ENCODE measurements at regions not wholly inside any gene's neighbourhood (a gene's known extent, or its start where the extent isn't known, plus 50 kb on each side); places are given as distances from the start of the nearest gene placed in this dataset.

GRCh38 chr9:124191691-124192395 is 65.9 kb upstream of the NEK6 start:
- no peak overlapping the region for H3K27ac ChIP-seq (ENCODE audit: control insufficient read depth, insufficient read depth, low read length)
- DNase-seq (ENCODE audit: low read depth, low spot score) (no peak), FAIRE-seq (no peak)
- no peaks in the 10 kb centered on the region for H3K27me3 ChIP-seq (ENCODE audit: control insufficient read depth, extremely low read depth, insufficient read depth, low read length)
- TF ChIP-seq EZH2 (IDR thresholded peaks at IDR 0.05; ENCODE audit: low read length) (no peak), CTCF (optimal IDR thresholded peaks at IDR 0.05 in 1 of 3, IDR thresholded peaks at IDR 0.05 in 1 of 3, conservative IDR thresholded peaks at IDR 0.05 in 1 of 3; ENCODE audit: extremely low read depth in 1 of 3, insufficient read depth in 2 of 3, low read length in 3 of 3) (no peak)
- dilution Hi-C loops (cut with MboI; ENCODE audit: extremely low pct_ligation_motif_present, low sequenced_read_pairs): no loop called here
- no peak overlapping the region for H3K4me2 ChIP-seq (ENCODE audit: control insufficient read depth, extremely low read depth, insufficient read depth, low read depth, low read length)
- no peak overlapping the region for H2AFZ ChIP-seq (ENCODE audit: control insufficient read depth, low read length)
- H3K36me3 ChIP-seq (ENCODE audit: control insufficient read depth in 2 of 2, extremely low read depth in 1 of 2, insufficient read depth in 2 of 2, low read length in 2 of 2): no peaks in the 10 kb centered on the region
- H4K20me1 ChIP-seq (ENCODE audit: control insufficient read depth, extremely low read depth, insufficient read depth, low read length): no peaks in the 10 kb centered on the region
- H3K79me2 ChIP-seq (ENCODE audit: control insufficient read depth, insufficient read depth, low read length): no peaks in the 10 kb centered on the region
- no peaks in the 10 kb centered on the region for H3K9me3 ChIP-seq (ENCODE audit: control insufficient read depth, low read depth, low read length)
- no peak overlapping the region for H3K4me3 ChIP-seq (ENCODE audit: control insufficient read depth in 2 of 3, extremely low read depth in 1 of 3, insufficient read depth in 2 of 3, low read depth in 1 of 3, low read length in 3 of 3)
- H3K9me1 ChIP-seq (ENCODE audit: control insufficient read depth, extremely low read depth, insufficient read depth, low read length): no peaks in the 10 kb centered on the region
- no peaks in the 10 kb centered on the region for H3K4me1 ChIP-seq (ENCODE audit: control insufficient read depth, extremely low read depth, insufficient read depth, low read length)
- no peak overlapping the region for H3K9ac ChIP-seq (ENCODE audit: control insufficient read depth, extremely low read depth, insufficient read depth, low read length)

- no peak for FAIRE-seq
- Histone ChIP-seq H3K4me3 (ENCODE audit: control insufficient read depth in 2 of 3, extremely low read depth in 1 of 3, insufficient read depth in 2 of 3, low read depth in 1 of 3, low read length in 3 of 3) (no peak overlapping the region), H3K27me3 (ENCODE audit: control insufficient read depth, extremely low read depth, insufficient read depth, low read length) (peaks cover 7% of the 10 kb centered on the region), H3K36me3 (ENCODE audit: control insufficient read depth in 2 of 2, extremely low read depth in 1 of 2, insufficient read depth in 2 of 2, low read length in 2 of 2) (no peaks in the 10 kb centered on the region), H4K20me1 (ENCODE audit: control insufficient read depth, extremely low read depth, insufficient read depth, low read length) (no peaks in the 10 kb centered on the region), H3K9ac (ENCODE audit: control insufficient read depth, extremely low read depth, insufficient read depth, low read length) (no peak overlapping the region), H3K4me1 (ENCODE audit: control insufficient read depth, extremely low read depth, insufficient read depth, low read length) (no peaks in the 10 kb centered on the region), H2AFZ (ENCODE audit: control insufficient read depth, low read length) (no peak overlapping the region), H3K27ac (ENCODE audit: control insufficient read depth, insufficient read depth, low read length) (no peak overlapping the region), H3K9me3 (ENCODE audit: control insufficient read depth, low read depth, low read length) (no peaks in the 10 kb centered on the region), H3K79me2 (ENCODE audit: control insufficient read depth, insufficient read depth, low read length) (no peaks in the 10 kb centered on the region), H3K4me2 (ENCODE audit: control insufficient read depth, extremely low read depth, insufficient read depth, low read depth, low read length) (no peak overlapping the region), H3K9me1 (ENCODE audit: control insufficient read depth, extremely low read depth, insufficient read depth, low read length) (no peaks in the 10 kb centered on the region)
- dilution Hi-C loops (cut with MboI; ENCODE audit: extremely low pct_ligation_motif_present, low sequenced_read_pairs): no loop called here
- DNase-seq (ENCODE audit: low read depth, low spot score): no peak
- TF ChIP-seq EZH2 (IDR thresholded peaks at IDR 0.05; ENCODE audit: low read length) (no peak), CTCF (optimal IDR thresholded peaks at IDR 0.05 in 1 of 3, IDR thresholded peaks at IDR 0.05 in 1 of 3, conservative IDR thresholded peaks at IDR 0.05 in 1 of 3; ENCODE audit: extremely low read depth in 1 of 3, insufficient read depth in 2 of 3, low read length in 3 of 3) (no peak)
Observed at GRCh38 chr9:124196814-124197176, 61.0 kb upstream of the NEK6 start.

Data from keratinocyte (primary cell).